ENCODE measurements at regions not wholly inside any gene's neighbourhood (a gene's known extent, or its start where the extent isn't known, plus 50 kb on each side); places are given as distances from the start of the nearest gene placed in this dataset.

GRCh38 chr10:65030263-65030662 is 1509.1 kb downstream of the REEP3 start:
- Histone ChIP-seq H3K9me2 (replicated peaks; ENCODE audit: insufficient read depth) (no peaks in the 10 kb centered on the region), H3K4me1 (ENCODE audit: insufficient read depth) (peaks cover 13% of the 10 kb centered on the region), H3K36me3 (replicated peaks; ENCODE audit: insufficient read depth, low read depth) (no peaks in the 10 kb centered on the region), H2AFZ (no peak overlapping the region), H4K20me1 (ENCODE audit: insufficient read depth, poor library complexity, severe bottlenecking) (no peaks in the 10 kb centered on the region), H3K27ac (no peak overlapping the region), H3K9me3 (ENCODE audit: low read depth) (no peaks in the 10 kb centered on the region), H3K79me2 (no peaks in the 10 kb centered on the region), H3K4me3 (no peak overlapping the region), H3K4me2 (no peak overlapping the region), H3K27me3 (no peaks in the 10 kb centered on the region)
- no peak for DNase-seq (ENCODE audit: low spot score)
- TF ChIP-seq EZH2phosphoT487 (IDR thresholded peaks at IDR 0.05; ENCODE audit: low read depth, severe bottlenecking, unreplicated experiment) (no peak), CTCF (IDR thresholded peaks at IDR 0.05; ENCODE audit: poor library complexity) (no peak), EZH2 (IDR thresholded peaks at IDR 0.05; ENCODE audit: borderline replicate concordance) (no peak)

- H3K36me3 ChIP-seq (replicated peaks; ENCODE audit: insufficient read depth, low read depth) = no peaks in the 10 kb centered on the region
- peak overlapping the region; percentile 22 for H2AFZ ChIP-seq
- no peak overlapping the region for H3K4me3 ChIP-seq
- H3K9me2 ChIP-seq (replicated peaks; ENCODE audit: insufficient read depth) = no peaks in the 10 kb centered on the region
- H3K4me1 ChIP-seq (ENCODE audit: insufficient read depth) = peaks cover 13% of the 10 kb centered on the region
- H4K20me1 ChIP-seq (ENCODE audit: insufficient read depth, poor library complexity, severe bottlenecking) = no peaks in the 10 kb centered on the region
- peak overlapping the region; percentile 67 for H3K4me2 ChIP-seq
- WGBS (ENCODE audit: low lambda C conversion rate, missing lambda C conversion rate) = 44% methylated on average over 4 of the region's 4 CpGs
- DNase-seq (ENCODE audit: low spot score) = peak; percentile 20
- H3K9me3 ChIP-seq (ENCODE audit: low read depth) = no peaks in the 10 kb centered on the region
- H3K27me3 ChIP-seq = no peaks in the 10 kb centered on the region
- H3K79me2 ChIP-seq = no peaks in the 10 kb centered on the region
- TF ChIP-seq EZH2 (IDR thresholded peaks at IDR 0.05; ENCODE audit: borderline replicate concordance) (no peak), EZH2phosphoT487 (IDR thresholded peaks at IDR 0.05; ENCODE audit: low read depth, severe bottlenecking, unreplicated experiment) (no peak), CTCF (IDR thresholded peaks at IDR 0.05; ENCODE audit: poor library complexity) (no peak)
- peak overlapping the region; percentile 76 for H3K27ac ChIP-seq
Measured at GRCh38 chr10:65032867-65033769, 1511.9 kb downstream of the REEP3 start.

GRCh38 chr10:65033957-65034356 is 1512.8 kb downstream of the REEP3 start:
- Histone ChIP-seq H4K20me1 (ENCODE audit: insufficient read depth, poor library complexity, severe bottlenecking) (no peaks in the 10 kb centered on the region), H3K36me3 (replicated peaks; ENCODE audit: insufficient read depth, low read depth) (no peaks in the 10 kb centered on the region), H3K27ac (peak overlapping the region; percentile 76), H3K4me3 (no peak overlapping the region), H3K9me3 (ENCODE audit: low read depth) (no peaks in the 10 kb centered on the region), H3K79me2 (no peaks in the 10 kb centered on the region), H3K4me2 (peak overlapping the region; percentile 67), H3K27me3 (no peaks in the 10 kb centered on the region), H3K9me2 (replicated peaks; ENCODE audit: insufficient read depth) (no peaks in the 10 kb centered on the region), H3K4me1 (ENCODE audit: insufficient read depth) (peaks cover 13% of the 10 kb centered on the region), H2AFZ (no peak overlapping the region)
- 80% methylated on average over 4 of the region's 4 CpGs for WGBS (ENCODE audit: low lambda C conversion rate, missing lambda C conversion rate)
- peak; percentile 28 for DNase-seq (ENCODE audit: low spot score)
- no peak for TF ChIP-seq EZH2 (IDR thresholded peaks at IDR 0.05; ENCODE audit: borderline replicate concordance)
- TF ChIP-seq CTCF (IDR thresholded peaks at IDR 0.05; ENCODE audit: poor library complexity) = no peak
- no peak for TF ChIP-seq EZH2phosphoT487 (IDR thresholded peaks at IDR 0.05; ENCODE audit: low read depth, severe bottlenecking, unreplicated experiment)

Data from hepatocyte (in vitro differentiated cells).